ENCODE measurements at regions not wholly inside any gene's neighbourhood (a gene's known extent, or its start where the extent isn't known, plus 50 kb on each side); places are given as distances from the start of the nearest gene placed in this dataset.

DNA sequence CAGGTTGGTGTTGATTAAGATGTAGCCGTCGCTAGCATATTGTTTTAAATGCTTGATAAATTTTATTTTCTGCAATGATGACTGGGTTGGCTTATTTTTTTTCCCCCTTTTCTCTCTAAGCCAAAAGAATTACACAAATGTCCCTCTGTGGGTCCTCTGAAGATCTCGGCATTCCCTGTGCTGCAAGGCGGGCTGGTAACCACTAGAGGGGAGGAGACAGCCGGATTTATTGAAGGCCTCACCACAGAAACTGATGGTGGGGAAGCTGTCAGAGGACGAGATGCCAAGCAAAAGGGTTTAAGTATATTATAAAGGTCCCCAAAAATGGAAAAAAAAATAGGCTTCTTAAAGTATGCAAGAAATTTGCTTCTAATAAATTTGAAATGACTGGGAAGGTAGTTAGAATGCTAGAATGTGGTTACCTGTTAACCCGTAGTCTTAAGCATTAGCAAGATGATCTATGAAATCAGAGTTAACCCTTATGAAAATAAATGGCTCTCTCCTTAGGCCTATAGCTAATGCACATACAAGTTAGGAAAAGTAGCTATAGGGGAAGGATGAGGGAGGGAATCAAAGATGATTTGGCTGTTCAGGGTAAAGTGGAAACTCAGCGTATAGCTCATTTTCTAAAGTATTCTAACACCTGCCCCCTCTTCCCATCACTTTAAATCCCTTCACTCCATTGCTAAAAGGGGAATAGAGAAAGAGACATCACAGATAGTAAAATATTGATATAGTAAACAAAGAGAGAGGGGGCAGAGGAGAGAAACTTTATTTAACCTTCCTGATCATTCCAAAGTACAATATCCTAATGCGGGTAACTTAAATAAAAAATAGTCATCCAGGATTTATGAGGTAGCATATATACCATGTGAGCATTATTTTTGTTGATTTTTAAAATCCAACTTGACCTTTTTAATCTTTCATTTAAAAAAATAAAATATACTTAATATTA, 894.5 kb upstream of the POU3F3 start:
- DNase-seq = no peak

DNA sequence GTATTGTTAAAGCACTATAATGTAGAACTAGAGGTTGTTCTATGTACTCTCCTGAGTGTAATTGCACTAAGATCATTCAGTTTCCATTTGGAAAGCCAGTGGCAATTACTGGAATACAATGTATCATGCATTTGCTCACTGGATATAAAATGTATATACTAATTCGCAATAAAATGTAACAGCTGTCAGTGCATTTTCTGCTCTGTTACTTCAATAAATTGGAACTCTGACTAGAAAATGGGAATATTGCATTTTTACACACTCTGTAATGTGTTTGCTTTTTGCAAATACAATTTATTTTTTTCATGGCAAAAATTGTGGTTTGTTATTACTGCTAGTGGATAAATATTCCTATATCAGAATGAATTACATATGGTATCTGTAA, 893.8 kb upstream of the POU3F3 start:
- DNase-seq = no peak

DNA sequence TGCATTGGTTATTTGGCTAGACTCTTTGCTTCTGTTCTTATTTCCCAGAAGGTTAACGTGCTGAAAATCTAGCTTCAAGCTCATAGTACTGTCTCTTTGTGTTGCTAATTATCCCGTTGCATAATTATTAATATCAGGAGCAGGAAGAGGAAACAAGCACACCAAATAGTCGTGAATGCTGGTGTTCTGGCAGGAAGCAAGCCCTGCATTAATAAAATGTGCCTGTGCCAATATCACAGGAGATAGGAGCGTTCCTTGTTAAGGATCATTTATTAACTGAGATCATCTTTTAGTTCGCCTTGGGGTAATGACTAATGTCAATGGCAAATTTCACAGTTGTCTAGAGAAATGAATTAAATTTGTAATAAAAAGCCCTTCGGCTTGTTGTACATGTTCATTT, 893.0 kb upstream of the POU3F3 start:
- DNase-seq = no peak

DNA sequence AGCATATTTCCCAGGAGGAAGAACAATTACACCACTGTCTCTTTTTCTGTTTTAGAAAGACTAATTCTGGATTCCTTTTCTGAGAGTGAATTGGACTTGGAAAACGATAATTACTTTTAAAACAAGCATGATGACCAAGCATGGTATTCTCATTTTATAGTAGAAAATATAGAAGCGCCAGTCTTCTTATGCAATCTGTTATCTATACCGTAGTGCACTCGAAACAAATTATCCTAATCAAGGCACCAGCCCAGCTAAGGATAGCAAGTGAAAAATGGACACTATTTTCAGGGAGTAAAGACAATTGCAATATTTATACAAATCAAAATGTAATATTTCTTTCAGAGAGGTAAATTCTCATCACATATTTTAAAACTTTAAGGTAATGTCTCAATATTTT, 892.1 kb upstream of the POU3F3 start:
- no peak for DNase-seq

DNA sequence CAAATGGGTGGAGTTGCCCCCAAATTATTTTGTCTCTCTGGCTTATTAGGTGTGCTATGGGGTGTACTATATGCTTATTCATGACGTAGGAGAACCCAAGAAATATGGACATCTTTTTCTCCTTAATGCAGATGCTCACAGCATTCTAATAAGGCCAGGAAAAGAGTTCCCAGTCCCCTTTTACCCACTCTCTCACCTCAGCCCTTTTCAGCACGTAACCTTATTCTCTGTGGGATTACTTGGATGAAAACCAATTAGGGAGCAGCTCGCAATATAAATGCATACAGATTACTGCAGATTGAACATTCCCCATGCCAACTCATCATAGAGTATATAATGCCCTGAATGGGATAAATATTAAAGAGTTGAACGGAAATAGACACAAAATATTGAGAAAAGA, 891.2 kb upstream of the POU3F3 start:
- no peak for DNase-seq

DNA sequence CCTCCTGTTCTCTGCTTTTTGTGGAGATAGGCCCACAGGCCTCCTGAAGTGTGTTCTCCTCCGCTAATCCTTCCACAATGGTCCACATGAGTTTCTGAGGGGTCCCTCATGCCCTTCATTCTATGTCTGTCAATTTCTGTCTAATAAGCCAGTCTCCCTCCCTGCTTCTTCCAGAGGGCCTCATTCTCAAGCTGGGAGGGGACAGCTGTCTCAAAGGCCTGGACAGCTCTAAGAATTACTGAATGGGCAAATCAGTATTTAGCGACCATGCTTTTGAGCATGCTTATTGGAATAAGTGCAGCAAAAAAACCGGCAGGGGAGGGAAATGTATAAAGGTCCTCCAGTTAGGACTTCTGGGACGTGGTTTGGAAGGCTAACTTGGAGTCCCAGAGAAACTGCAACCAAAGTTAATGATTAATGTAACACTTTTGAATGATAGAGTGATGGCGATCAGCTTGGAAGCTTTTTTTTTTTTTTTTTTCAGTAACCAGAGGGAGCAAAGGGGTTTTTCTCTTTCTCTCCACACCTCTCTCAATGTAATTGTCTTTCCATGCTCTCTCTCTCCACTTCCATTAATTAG, 890.7 kb upstream of the POU3F3 start:
- no peak for DNase-seq

DNA sequence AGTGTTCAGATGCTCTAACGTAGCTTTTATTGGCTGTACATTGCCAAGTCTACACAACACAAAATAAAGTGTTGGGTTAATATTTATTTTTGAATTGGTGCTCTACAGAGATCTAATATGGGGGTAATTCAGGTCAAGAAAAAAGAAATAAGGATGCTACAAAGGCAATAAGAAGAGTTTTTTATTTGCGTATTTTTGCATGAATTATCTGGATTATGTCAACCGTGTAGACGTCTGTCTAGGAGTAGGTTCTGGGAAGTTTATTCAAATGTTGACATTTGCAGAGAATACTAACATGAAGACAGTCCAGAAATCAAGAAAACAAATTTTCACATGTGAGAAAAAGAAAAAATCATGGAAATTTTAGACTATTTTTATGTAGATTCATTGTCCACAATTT, 876.7 kb upstream of the POU3F3 start:
- no peak for DNase-seq

DNA sequence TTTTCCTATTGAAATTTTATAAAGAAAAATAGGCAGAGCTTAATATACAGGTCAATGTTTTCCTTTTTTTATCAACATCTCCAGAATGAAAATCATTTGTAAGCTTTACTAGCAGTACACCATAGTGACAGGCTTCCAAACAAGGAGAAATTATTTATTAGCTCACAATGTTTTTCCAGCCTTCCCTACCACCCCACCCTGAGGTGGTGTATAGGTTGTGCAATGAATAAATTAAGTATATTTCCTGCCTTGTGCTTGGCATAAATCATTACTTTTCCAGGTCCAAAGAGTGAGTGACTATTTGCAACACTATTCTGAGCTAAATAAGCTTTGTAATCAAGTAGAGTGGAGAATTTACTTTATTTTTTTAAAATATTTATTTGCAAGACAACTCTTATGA, 876.2 kb upstream of the POU3F3 start:
- no peak for DNase-seq

DNA sequence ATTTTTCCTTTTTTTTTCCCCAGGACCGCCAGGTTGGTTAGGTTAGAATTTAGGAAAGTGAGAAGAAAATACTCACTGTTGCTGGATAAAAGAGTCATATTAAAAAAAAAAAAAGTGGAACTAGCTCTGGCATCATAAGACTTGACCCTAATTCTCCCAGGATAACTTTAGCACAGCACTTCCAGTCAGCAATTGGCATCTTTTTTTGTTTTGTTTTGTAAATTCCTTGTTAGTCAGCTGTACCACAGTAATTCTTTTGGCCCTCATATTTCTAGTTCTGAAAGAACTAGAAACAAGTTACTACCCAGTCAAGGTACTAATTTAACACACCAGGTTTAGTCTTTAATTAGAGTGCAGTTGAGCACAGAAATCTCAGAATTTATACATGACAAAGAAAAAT, 873.5 kb upstream of the POU3F3 start:
- no peak for DNase-seq

DNA sequence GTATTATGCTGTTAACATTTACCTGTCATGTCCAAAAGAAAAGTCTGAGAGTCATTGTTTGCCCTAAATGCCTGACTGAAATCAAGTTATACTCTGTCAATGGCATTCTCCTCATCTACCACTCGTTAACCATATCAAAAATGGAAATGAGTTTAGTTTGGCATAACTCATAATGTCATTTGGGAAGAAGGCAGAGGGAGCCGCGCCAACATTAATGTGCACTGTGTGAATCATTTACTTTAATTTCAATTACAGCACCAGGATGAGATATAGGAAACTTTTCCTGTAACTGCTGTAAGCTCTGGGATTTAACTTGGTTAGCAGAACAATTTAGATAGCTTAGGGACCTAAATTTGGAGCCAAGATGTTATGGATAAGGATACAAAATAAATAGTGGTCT, 871.2 kb upstream of the POU3F3 start:
- no peak for DNase-seq

DNA sequence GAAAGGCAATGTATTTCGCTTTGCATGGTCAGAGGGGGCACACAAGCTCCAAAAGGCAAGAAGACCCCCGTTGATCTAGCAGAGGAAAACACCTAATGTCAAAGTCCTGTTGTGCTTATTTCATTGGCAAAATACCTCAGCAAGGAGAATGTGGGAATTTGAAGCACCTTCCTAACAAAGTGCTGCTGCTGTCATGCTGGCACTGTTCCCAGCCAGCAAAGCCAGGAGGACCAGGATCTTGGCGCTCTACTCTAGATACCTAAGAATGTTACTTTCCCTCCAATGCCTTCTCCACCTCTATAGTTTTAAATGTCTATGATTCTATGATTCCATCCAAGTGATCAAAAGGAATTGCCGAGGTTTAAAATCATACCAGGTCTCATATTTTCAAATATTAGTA, 867.9 kb upstream of the POU3F3 start:
- no peak for DNase-seq

DNA sequence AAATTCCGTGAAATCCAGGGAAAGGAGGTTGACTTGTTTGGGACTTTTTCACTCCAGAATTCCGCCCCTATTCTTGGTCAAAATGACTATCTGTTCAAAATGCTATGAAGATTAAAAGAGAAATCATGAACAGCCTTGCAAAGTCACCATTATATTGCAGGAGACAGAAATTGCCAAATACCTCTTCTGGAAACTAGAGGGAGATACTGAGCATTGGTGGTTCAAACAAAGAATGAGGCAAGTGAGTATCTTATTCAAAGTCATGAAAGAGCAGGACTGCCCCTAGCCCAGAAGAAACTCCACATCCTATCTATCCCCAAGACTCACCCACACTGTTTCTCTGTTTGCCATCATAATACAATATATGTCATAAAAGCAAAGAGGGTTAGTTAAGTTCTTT, 862.3 kb upstream of the POU3F3 start:
- no peak for DNase-seq

DNA sequence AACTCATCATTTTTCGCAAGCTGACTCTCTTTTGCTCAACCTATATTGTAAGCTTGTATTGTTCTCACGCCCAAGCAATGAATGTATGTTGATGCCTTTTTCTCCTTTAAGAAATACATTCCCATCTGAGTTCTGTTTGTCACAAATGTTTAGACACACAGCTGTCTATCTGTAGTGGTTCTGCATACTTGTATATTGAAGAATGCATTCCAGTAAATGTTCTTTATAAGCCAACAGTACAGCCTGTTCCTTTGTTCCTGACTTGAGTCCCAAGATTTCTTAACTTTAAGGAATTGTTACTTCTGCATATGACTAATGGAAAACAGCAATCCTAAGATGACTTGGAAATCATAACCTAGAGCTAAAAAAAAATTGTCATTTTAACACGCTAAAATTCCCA, 849.1 kb upstream of the POU3F3 start:
- no peak for DNase-seq

DNA sequence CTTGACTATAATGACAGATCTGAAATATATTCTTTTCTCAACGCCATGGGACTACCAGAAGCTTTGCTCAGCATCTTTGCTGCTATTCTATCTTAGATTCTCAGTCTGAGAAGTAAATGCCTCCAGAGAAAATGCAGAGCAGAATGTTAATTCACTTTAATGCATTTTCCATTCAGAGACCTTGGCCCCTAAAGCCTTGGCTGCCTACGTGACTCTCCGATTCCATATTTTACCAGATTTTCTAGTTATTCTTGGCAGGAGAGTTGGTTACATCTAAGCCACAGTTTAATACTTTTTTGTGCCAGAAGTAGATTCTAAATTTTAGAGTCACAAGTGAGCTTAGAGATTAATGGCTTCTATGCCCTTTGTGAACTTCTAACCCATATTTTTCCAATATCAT, 837.1 kb upstream of the POU3F3 start:
- no peak for DNase-seq

DNA sequence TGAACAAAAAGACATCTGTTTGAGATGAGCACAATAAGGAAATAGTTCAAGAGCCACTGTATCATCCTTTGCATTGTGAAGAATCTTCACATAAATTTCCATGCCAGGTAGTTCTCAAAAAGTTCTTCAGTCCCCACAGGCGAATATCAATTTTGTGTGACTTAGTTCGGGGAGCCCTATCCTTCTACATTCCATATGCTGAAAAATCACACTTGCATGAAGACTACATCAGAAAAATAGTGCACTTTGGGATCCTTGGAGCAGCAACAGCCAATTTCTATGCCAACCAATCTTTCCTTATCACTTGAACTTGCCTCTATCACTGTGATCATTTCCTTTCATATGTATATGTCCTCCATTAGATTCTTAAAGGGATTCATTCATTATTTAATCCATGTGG, 830.6 kb upstream of the POU3F3 start:
- no peak for DNase-seq

DNA sequence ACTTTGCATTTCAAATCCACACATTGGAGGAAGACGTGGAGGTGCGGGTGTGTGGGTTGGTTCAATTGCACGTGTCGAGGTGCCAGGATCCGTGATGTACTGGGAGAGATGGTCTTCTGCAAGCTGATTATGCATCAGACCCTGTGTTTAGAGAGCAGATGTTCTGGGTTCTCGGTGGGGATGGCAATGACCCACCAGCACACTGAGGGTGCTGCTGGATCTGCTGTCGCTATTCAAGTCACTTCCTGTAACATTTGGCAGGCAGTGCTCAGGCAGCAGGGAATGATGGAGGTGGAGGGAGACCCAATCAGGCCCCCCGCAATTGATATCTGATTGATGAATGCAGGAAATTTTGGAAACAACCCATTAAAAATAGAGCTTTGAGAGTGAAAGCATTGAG, 830.1 kb upstream of the POU3F3 start:
- no peak for DNase-seq

DNA sequence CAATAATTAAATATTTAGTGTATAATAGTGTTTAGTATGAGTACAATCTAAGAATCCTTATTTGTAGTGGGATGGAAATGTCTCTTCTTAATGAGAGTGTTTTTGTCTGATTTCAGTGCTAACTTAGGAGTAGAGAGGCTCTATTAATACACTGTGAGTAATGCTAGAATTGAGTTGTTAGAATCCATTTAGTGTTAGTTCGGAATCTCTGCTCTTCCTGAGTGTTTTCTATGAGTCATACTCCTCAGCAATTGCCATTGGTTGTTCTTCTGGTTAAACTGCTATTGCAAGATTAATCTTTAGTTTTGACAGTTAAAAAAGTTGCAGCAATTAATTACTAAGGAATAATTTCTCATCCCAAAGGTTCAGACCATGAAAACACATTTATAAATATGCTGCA, 828.6 kb upstream of the POU3F3 start:
- no peak for DNase-seq

DNA sequence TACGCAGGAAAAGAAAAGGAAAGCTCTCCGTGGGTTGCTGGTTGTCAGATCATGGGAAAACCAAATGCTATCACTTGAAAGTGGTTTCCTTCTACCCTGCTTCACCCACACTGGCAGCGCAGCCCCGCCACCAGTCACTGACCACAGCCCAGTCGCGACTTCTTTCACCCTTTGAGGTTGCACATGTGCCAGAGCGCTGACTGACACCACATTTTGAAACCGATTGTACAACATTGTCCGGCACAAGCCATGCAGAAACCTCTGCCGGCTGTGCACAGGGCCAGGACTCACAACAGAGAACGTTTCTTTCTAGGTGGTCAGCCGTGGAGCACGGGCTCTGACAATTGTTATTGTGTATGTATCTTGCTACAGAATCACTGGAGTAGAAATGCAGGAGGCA, 827.2 kb upstream of the POU3F3 start:
- no peak for DNase-seq

DNA sequence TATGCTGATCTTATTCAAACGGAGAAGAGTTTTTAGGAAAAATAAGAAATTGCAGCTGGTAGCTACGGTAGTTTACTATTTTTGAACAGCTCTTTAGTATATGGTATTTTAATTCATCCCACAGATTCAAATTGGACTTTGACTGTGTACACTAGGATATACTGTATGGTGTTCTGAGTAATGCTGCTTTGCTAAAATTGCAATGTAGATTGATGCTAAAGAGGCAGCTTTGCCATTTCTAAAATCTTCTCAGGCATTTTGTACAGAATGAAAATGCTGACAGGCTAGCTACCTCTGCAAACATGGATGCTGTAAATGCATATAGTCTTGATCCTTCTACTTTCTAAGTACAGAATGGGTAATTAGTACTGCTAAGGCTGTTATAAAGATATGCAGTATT, 826.6 kb upstream of the POU3F3 start:
- DNase-seq = no peak

DNA sequence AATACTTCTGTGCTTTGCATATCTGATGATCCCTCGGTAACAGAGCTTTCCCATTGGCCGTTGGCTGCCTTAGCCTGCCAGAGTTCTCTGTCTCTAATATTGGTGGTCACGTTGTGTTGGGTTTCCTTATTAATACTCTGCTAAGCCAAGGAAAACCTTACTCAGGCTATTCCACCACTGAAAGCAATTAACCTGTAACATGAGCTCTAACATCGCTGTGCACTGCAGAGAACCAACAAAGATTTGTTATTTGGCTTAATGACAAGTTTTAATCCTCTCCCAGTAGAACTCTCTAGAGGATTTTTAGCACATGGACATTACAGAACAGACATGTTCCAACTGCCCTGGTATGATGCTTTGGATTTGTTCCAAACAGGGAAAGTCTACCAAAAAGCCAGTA, 825.9 kb upstream of the POU3F3 start:
- no peak for DNase-seq

DNA sequence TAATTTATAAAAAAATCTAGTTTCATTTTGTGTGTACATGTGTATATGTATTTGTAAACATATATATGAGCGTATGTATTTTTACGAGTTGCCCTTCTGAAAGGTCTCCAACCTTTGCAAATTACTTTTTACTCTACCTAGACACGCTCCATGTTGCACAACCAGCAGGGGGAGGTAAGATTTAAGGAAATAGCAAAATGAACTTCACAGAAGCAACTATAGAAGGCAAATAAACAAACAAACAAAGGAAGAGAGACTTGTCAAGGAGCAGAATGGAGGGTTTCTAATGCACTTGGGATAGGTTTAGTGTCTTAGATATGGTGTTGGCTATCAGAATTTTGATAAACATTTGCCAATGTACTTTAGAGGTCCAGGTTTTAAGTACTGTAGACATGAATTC, 820.5 kb upstream of the POU3F3 start:
- DNase-seq = no peak

DNA sequence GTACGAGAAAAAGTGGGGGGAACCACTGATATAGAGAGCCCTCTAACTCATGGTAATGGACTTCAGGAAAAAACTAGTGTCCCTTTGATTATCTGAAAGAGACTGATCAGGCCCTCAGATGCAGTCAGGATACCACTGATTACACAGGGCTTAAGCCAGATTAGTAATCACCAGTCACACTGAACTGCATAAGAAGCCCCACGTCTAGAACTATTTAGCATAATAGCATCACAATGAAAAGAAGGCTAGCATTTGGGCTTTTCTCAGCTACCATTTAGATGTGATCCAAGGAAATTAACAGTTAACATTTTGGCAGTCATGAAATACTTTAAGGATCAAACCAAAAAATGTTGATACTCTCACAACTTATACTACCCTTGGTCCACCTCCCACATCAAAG, 813.1 kb upstream of the POU3F3 start:
- no peak for DNase-seq

DNA sequence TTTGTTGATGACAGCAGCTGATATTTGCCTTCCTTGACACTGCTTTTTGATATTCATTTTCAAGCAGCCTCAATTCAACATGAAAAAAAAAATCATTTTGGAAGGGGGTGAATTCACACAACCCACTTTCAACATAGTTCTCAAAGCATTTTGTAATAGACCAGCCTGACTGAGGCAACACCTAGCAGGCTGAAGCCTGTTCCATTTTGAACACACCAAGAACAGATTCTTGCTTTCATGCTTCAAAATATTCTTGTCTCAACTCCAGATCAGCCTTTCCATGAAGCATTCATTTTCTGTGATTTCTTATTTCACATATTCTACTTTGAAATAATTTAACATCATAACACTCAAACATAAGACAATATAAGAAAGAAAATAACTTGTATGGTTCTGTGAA, 812.6 kb upstream of the POU3F3 start:
- DNase-seq = no peak

DNA sequence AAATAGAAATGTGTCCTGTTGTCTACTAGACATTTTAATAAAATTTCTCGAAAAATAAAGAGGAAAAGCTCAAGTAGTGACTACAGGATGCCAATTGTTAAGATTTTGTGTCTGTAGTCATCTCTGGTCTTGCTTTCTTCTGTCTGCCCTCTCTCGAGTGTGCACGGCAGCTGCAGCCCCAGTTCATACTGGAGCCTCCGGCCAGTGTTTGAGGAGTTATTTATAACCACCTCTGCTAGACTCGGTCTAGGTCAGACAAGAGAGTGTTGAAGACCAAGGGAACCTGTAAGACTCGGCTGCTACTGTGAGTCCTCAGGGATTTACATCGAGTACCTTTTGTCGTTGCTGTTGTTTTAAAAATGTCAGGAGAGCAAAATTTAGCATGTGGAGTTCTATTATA, 810.1 kb upstream of the POU3F3 start:
- DNase-seq = no peak

DNA sequence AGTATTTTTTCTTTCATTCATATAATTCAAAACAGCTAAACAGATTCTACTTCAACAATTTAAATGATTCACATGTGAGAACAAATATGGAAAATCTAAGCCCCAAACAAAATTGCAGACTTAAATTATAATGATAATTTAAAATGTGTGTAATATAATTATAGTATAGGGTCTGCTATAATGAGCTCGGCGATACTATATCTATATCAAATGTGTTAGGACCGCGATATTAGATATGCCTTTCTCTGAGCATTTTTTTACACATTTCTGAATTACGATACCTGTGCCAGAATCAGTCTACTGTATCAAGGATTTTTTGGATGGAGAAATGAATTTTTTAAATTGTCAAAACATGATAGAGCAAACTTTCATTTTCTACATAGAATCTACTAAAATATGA, 808.8 kb upstream of the POU3F3 start:
- DNase-seq = no peak
